K562 (cell line): ENCODE measurements at regions not wholly inside any gene's neighbourhood (a gene's known extent, or its start where the extent isn't known, plus 50 kb on each side); places are given as distances from the start of the nearest gene placed in this dataset.

Experiments
- ATAC-seq: fragments of 200-7000 bp; cut with Tn5 transposase; 3 replicates; pipeline ENCODE4 v1.9.1; 2020; ENCODE audit warnings: moderate library complexity
- BruUV-seq: library from RNA; stranded (reverse); fragments of 400-500 nt; replicated peaks from 2 replicates; lab custom pipeline; 2021; lab: Mats Ljungman, UMichigan
- CTCF ChIA-PET: fragments of 300-600 bp; formaldehyde crosslinking; extraction: SDS; loops from one replicate; lab custom pipeline; 2021; ENCODE audit warnings: low intra/inter-chr PET ratio; lab: Yijun Ruan, JAX
- POLR2A ChIA-PET: fragments of 300-600, 350-650 bp; sonication (Branson Sonifier 250); formaldehyde crosslinking; extraction: SDS; loops from one replicate; lab custom pipeline; 2021; ENCODE audit warnings: antibody characterized with exemption, inconsistent platforms; lab: Yijun Ruan, JAX
- DNase-seq, 4 experiments: peaks; one replicate each; pipeline versions ENCODE4 v3.0.0 to v3.0.0-alpha.2; 2011 to 2018; ENCODE audit warnings: low spot score in 3 of 4, mixed read lengths in 3 of 4; ENCODE audit errors: extremely low read depth in 1 of 4
- FAIRE-seq: peaks from 2 replicates; lab custom pipeline; 2011; peaks lifted over from hg19 to GRCh38; lab: Jason Lieb, UNC
- H2AFZ ChIP-seq: 2 replicates; pipeline ENCODE4 v1.6.0; 2011; ENCODE audit warnings: low read depth, low read length, control low read depth, inconsistent platforms
- H3K27ac ChIP-seq: fragments of 200-600 bp; 3 replicates; pipeline ENCODE4 v1.8.0; 2011; ENCODE audit warnings: low read depth, mild to moderate bottlenecking, control low read depth, inconsistent platforms, low read length, moderate library complexity, mixed read lengths; ENCODE audit errors: extremely low read depth
- H3K27me3 ChIP-seq, 2 experiments: fragments of 300-600 bp in 1 of 2; 2 replicates in 1 of 2; 3 replicates in 1 of 2; pipeline versions ENCODE4 v1.6.0 to v1.8.0; 2011; ENCODE audit warnings: inconsistent platforms in 2 of 2, low read length in 2 of 2, mild to moderate bottlenecking in 1 of 2, mixed read lengths in 1 of 2, moderate library complexity in 1 of 2; ENCODE audit not compliant: control insufficient read depth in 2 of 2, insufficient read depth in 2 of 2
- H3K36me3 ChIP-seq: fragments of 300-600 bp; 3 replicates; pipeline ENCODE4 v1.8.0; 2011; ENCODE audit warnings: mild to moderate bottlenecking, low read length, inconsistent platforms; ENCODE audit not compliant: control insufficient read depth, insufficient read depth
- H3K4me1 ChIP-seq, 2 experiments: fragments of 200-600 bp in 1 of 2; replicated peaks in 1 of 2; 2 replicates in 1 of 2; 3 replicates in 1 of 2; pipeline versions ENCODE4 v1.5.1 to v1.8.0; 2011; ENCODE audit warnings: inconsistent platforms in 2 of 2, low read length in 2 of 2, mild to moderate bottlenecking in 1 of 2, mixed read lengths in 1 of 2, moderate library complexity in 1 of 2; ENCODE audit not compliant: control insufficient read depth in 2 of 2, insufficient read depth in 2 of 2
- H3K4me2 ChIP-seq: 2 replicates; pipeline ENCODE4 v1.6.1; 2011; ENCODE audit warnings: low read length, control low read depth, inconsistent platforms, mixed read lengths; ENCODE audit not compliant: insufficient read depth
- H3K4me3 ChIP-seq: fragments of 200-600 bp; sonication (generic), shearing (Covaris generic); 2 replicates; pipeline ENCODE4 v1.5.1; 2016; ENCODE audit warnings: control low read depth, inconsistent platforms
- H3K79me2 ChIP-seq: fragments of 200-600 bp; 3 replicates; pipeline ENCODE4 v1.8.0; 2011; ENCODE audit warnings: low read length, inconsistent platforms; ENCODE audit not compliant: control insufficient read depth, insufficient read depth
- H3K9ac ChIP-seq, 2 experiments: 2 replicates each; pipeline versions ENCODE4 v1.6.0 to v1.6.1; 2011; ENCODE audit warnings: low read depth in 2 of 2, low read length in 2 of 2, control low read depth in 1 of 2, inconsistent platforms in 1 of 2, mild to moderate bottlenecking in 1 of 2, mixed read lengths in 1 of 2; ENCODE audit not compliant: insufficient read depth in 1 of 2
- H3K9me1 ChIP-seq: one replicate; pipeline ENCODE4 v1.6.0; 2011; ENCODE audit warnings: inconsistent platforms, mild to moderate bottlenecking, low read length, moderate library complexity; ENCODE audit not compliant: control insufficient read depth, insufficient read depth
- H3K9me3 ChIP-seq: replicated peaks from 2 replicates; pipeline ENCODE4 v1.5.1; 2011; ENCODE audit warnings: low read depth, low read length, inconsistent platforms; ENCODE audit not compliant: control insufficient read depth, insufficient read depth
- H4K20me1 ChIP-seq: replicated peaks from 2 replicates; pipeline ENCODE4 v1.6.1; 2011; ENCODE audit warnings: low read length, inconsistent platforms, mixed read lengths; ENCODE audit not compliant: control insufficient read depth, insufficient read depth
- AFF4 ChIP-seq: sonication (generic); formaldehyde crosslinking; IDR thresholded peaks from 2 replicates; pipeline ENCODE4 v1.8.0; 2023; ENCODE audit warnings: mild to moderate bottlenecking, missing genetic modification reagents
- BRF1 ChIP-seq: IDR thresholded peaks from 3 replicates; pipeline ENCODE4 v1.6.1; 2011; ENCODE audit warnings: borderline replicate concordance, mild to moderate bottlenecking; ENCODE audit not compliant: insufficient read length; ENCODE audit errors: extremely low read depth
- DLX4 ChIP-seq: fragments of 250-450 bp; sonication (Bioruptor Pico); IDR thresholded peaks from 2 replicates; pipeline ENCODE4 v1.6.1; 2021; ENCODE audit warnings: mild to moderate bottlenecking
- HIVEP1 ChIP-seq: fragments of 250-450 bp; sonication (Bioruptor Pico); IDR thresholded peaks from 2 replicates; pipeline ENCODE4 v1.4.0; 2020; ENCODE audit warnings: mild to moderate bottlenecking
- HMG20A ChIP-seq: fragments of 450-650 bp; formaldehyde crosslinking; conservative IDR thresholded peaks from 2 replicates; pipeline ENCODE4 v1.4.0; 2020; ENCODE audit warnings: mild to moderate bottlenecking, mixed read lengths
- NFE2L1 ChIP-seq: fragments of 450-650 bp; IDR thresholded peaks from 2 replicates; pipeline ENCODE4 v1.6.1; 2016; ENCODE audit warnings: missing genetic modification characterization, low read depth, mild to moderate bottlenecking, missing compliant biosample characterization, moderate library complexity, borderline replicate concordance
- NR4A1 ChIP-seq, 2 experiments: fragments of 250-450 bp in 1 of 2; fragments of 450-650 bp in 1 of 2; sonication (Bioruptor Pico) in 1 of 2; IDR thresholded peaks; 2 replicates each; pipeline versions ENCODE4 v1.4.0 to v1.6.1; 2016 to 2020; ENCODE audit warnings: mild to moderate bottlenecking in 2 of 2, missing compliant biosample characterization in 1 of 2, missing genetic modification characterization in 1 of 2, moderate library complexity in 1 of 2
- PCBP1 ChIP-seq: fragments of 200-400 bp; formaldehyde crosslinking; IDR thresholded peaks from 2 replicates; pipeline ENCODE4 v1.6.1; 2018; ENCODE audit warnings: mild to moderate bottlenecking, low read depth, low read length; ENCODE audit not compliant: poor library complexity, severe bottlenecking
- POU5F1 ChIP-seq: fragments of 150-350 bp; IDR thresholded peaks from 2 replicates; pipeline ENCODE4 v1.6.1; 2014; ENCODE audit warnings: borderline replicate concordance, low read length, low read depth, mild to moderate bottlenecking; ENCODE audit not compliant: partially characterized antibody
- RBM17 ChIP-seq: fragments of 200-400 bp; formaldehyde crosslinking; IDR thresholded peaks from 2 replicates; pipeline ENCODE4 v1.6.1; 2017; ENCODE audit warnings: low read depth, mild to moderate bottlenecking, low read length, borderline replicate concordance
- THRAP3 ChIP-seq: fragments of 450-650 bp; IDR thresholded peaks from 2 replicates; pipeline ENCODE4 v1.6.1; 2016; ENCODE audit warnings: mild to moderate bottlenecking, inconsistent platforms, borderline replicate concordance
- ZBTB5 ChIP-seq: fragments of 450-650 bp; IDR thresholded peaks from 2 replicates; pipeline ENCODE4 v1.6.1; 2017; ENCODE audit warnings: antibody characterized with exemption
- ZNF133 ChIP-seq: fragments of 250-450 bp; sonication (Bioruptor Pico); IDR thresholded peaks from 2 replicates; pipeline ENCODE4 v1.4.0; 2020; ENCODE audit warnings: mild to moderate bottlenecking
- ZNF165 ChIP-seq: fragments of 250-450 bp; sonication (Bioruptor Pico); IDR thresholded peaks from 2 replicates; pipeline ENCODE4 v1.4.0; 2020; ENCODE audit warnings: borderline replicate concordance
- ZNF583 ChIP-seq: fragments of 250-450 bp; sonication (Bioruptor Pico); IDR thresholded peaks from 2 replicates; pipeline ENCODE4 v1.4.0; 2020
- in situ Hi-C: fragments of 300-500 bp; cut with MboI; formaldehyde crosslinking; loops from 4 replicates; pipeline ENCODE4 v1.15.0; 2018; ENCODE audit warnings: inconsistent platforms, mixed read lengths
- intact Hi-C: fragments of 100-400 bp; cut with micrococcal nuclease; formaldehyde crosslinking; loops from 2 replicates; pipeline ENCODE4 v1.14.2; 2022
- TF ChIP-seq, protein P1 (sequence below): fragments of 450-650 bp; formaldehyde crosslinking; IDR thresholded peaks from 2 replicates; pipeline ENCODE4 v1.4.0; 2020; ENCODE audit warnings: mild to moderate bottlenecking, moderate library complexity

- no peaks in the 10 kb centered on the region for H3K27me3 ChIP-seq
- no peak overlapping the region for H3K4me3 ChIP-seq
- H3K9me1 ChIP-seq = no peaks in the 10 kb centered on the region
- no peak for ATAC-seq
- in situ Hi-C loops = no loop called here
- H4K20me1 ChIP-seq = no peaks in the 10 kb centered on the region
- H3K9ac ChIP-seq = no peak overlapping the region
- intact Hi-C loops = no loop called here
- H3K79me2 ChIP-seq = no peaks in the 10 kb centered on the region
- no TSS peak for BruUV-seq
- no peaks in the 10 kb centered on the region; the same call in 1 of the 2 replicates for H3K9me3 ChIP-seq
- no peak for DNase-seq
- CTCF ChIA-PET = no interaction called here
- no peak overlapping the region for H3K4me2 ChIP-seq
- no peaks in the 10 kb centered on the region for H3K36me3 ChIP-seq
- H3K27ac ChIP-seq = no peak overlapping the region
- FAIRE-seq = no peak
- H3K4me1 ChIP-seq = no peaks in the 10 kb centered on the region
- H2AFZ ChIP-seq = no peak overlapping the region
- POLR2A ChIA-PET = no interaction called here
- TF ChIP-seq BRF1 (no peak), NFE2L1 (tag) (no peak), HIVEP1 (CRISPR knock-in tag) (no peak), ZNF165 (CRISPR knock-in tag) (no peak), DLX4 (no peak), ZBTB5 (no peak), NR4A1 (CRISPR knock-in tag; IDR thresholded peaks at IDR 0.05) (no peak), NR4A1 (tag; IDR thresholded peaks at IDR 0.05) (no peak), HMG20A (CRISPR knock-in tag) (no peak), AFF4 (CRISPR knock-in tag) (no peak), ZNF583 (CRISPR knock-in tag) (no peak), POU5F1 (no peak), PCBP1 (no peak), ZNF133 (CRISPR knock-in tag) (no peak), THRAP3 (no peak), RBM17 (no peak)
- TF ChIP-seq, protein P1, sequence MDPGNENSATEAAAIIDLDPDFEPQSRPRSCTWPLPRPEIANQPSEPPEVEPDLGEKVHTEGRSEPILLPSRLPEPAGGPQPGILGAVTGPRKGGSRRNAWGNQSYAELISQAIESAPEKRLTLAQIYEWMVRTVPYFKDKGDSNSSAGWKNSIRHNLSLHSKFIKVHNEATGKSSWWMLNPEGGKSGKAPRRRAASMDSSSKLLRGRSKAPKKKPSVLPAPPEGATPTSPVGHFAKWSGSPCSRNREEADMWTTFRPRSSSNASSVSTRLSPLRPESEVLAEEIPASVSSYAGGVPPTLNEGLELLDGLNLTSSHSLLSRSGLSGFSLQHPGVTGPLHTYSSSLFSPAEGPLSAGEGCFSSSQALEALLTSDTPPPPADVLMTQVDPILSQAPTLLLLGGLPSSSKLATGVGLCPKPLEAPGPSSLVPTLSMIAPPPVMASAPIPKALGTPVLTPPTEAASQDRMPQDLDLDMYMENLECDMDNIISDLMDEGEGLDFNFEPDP (CRISPR knock-in tag) = no peak
These were observed 96.6 kb upstream of the POU2AF2 start for GRCh38 chr11:111148953-111149352.
